D341Med (cell line): ENCODE measurements at regions not wholly inside any gene's neighbourhood (a gene's known extent, or its start where the extent isn't known, plus 50 kb on each side); places are given as distances from the start of the nearest gene placed in this dataset.

Experiments
- DNase-seq: peaks from one replicate; pipeline ENCODE4 v3.0.0; 2012; ENCODE audit warnings: low spot score

GRCh38 chr11:80519596-80520506 lies 1079.0 kb upstream of the TENM4 start:
- DNase-seq = no peak

- no peak for DNase-seq
Measured at GRCh38 chr11:80517701-80518100, 1076.9 kb upstream of the TENM4 start.

- DNase-seq = no peak
Measured at GRCh38 chr11:80515097-80515496, 1074.3 kb upstream of the TENM4 start.

GRCh38 chr11:80512491-80512890 lies 1071.7 kb upstream of the TENM4 start:
- no peak for DNase-seq

- DNase-seq = no peak
Measured at GRCh38 chr11:80505771-80506170, 1064.9 kb upstream of the TENM4 start.

- DNase-seq = no peak
Measured at GRCh38 chr11:80503990-80504389, 1063.2 kb upstream of the TENM4 start.

GRCh38 chr11:80502511-80502910 lies 1061.7 kb upstream of the TENM4 start:
- no peak for DNase-seq

- no peak for DNase-seq
Measured at GRCh38 chr11:80495116-80495515, 1054.3 kb upstream of the TENM4 start.

- no peak for DNase-seq
Measured at GRCh38 chr11:80487952-80488351, 1047.1 kb upstream of the TENM4 start.

GRCh38 chr11:80486678-80487077 lies 1045.8 kb upstream of the TENM4 start:
- no peak for DNase-seq

GRCh38 chr11:80477178-80477577 lies 1036.3 kb upstream of the TENM4 start:
- DNase-seq = no peak

- no peak for DNase-seq
Measured at GRCh38 chr11:80473562-80473961, 1032.7 kb upstream of the TENM4 start.

GRCh38 chr11:80469871-80470270 lies 1029.0 kb upstream of the TENM4 start:
- no peak for DNase-seq

GRCh38 chr11:80466570-80466969 lies 1025.7 kb upstream of the TENM4 start:
- no peak for DNase-seq

- no peak for DNase-seq
Measured at GRCh38 chr11:80462211-80462610, 1021.4 kb upstream of the TENM4 start.

- no peak for DNase-seq
Measured at GRCh38 chr11:80458376-80458775, 1017.5 kb upstream of the TENM4 start.

- DNase-seq = no peak
Measured at GRCh38 chr11:80457823-80458222, 1017.0 kb upstream of the TENM4 start.

- no peak for DNase-seq
Measured at GRCh38 chr11:80455818-80456217, 1015.0 kb upstream of the TENM4 start.

GRCh38 chr11:80451105-80451504 lies 1010.3 kb upstream of the TENM4 start:
- no peak for DNase-seq

GRCh38 chr11:80448709-80449108 lies 1007.9 kb upstream of the TENM4 start:
- no peak for DNase-seq

GRCh38 chr11:80443177-80443576 lies 1002.3 kb upstream of the TENM4 start:
- DNase-seq = no peak

- DNase-seq = no peak
Measured at GRCh38 chr11:80441821-80442220, 1001.0 kb upstream of the TENM4 start.

GRCh38 chr11:80440835-80441234 lies 1000.0 kb upstream of the TENM4 start:
- no peak for DNase-seq

GRCh38 chr11:80436547-80436946 lies 995.7 kb upstream of the TENM4 start:
- no peak for DNase-seq
